Small intestine (tissue), 7 donors: ENCODE measurements at regions not wholly inside any gene's neighbourhood (a gene's known extent, or its start where the extent isn't known, plus 50 kb on each side); places are given as distances from the start of the nearest gene placed in this dataset.
"Not testable (repeated sequence)": the region's sequence is repeated elsewhere in the genome, so short reads cannot be mapped to it uniquely, and the experiment has no call there.

Experiments
- DNase-seq, 2 donors: peaks; one replicate each; pipeline versions ENCODE4 v3.0.0 to v3.0.0-alpha.2; 2013
- FAIRE-seq: peaks from 2 replicates; lab custom pipeline; 2012; peaks lifted over from hg19 to GRCh38; lab: Jason Lieb, UNC
- H3K27ac ChIP-seq, 3 donors: one replicate each; pipeline ENCODE4 v1.5.1; 2013; ENCODE audit warnings: low read length in 2 of 3, mild to moderate bottlenecking in 2 of 3, control low read depth in 1 of 3, inconsistent platforms in 1 of 3, low read depth in 1 of 3, moderate library complexity in 1 of 3
- H3K27me3 ChIP-seq, 3 donors: one replicate each; pipeline ENCODE4 v1.6.1; 2013; ENCODE audit warnings: low read length in 3 of 3, inconsistent platforms in 1 of 3; ENCODE audit not compliant: control insufficient read depth in 3 of 3, insufficient read depth in 3 of 3
- H3K36me3 ChIP-seq, 3 donors: one replicate each; pipeline ENCODE4 v1.6.1; 2013; ENCODE audit warnings: low read length in 3 of 3, inconsistent platforms in 1 of 3, low read depth in 1 of 3, mild to moderate bottlenecking in 1 of 3, moderate library complexity in 1 of 3; ENCODE audit not compliant: control insufficient read depth in 3 of 3, insufficient read depth in 2 of 3
- H3K4me1 ChIP-seq, 3 donors: one replicate each; pipeline ENCODE4 v1.6.1; 2013; ENCODE audit warnings: low read length in 2 of 3, inconsistent platforms in 1 of 3, low read depth in 1 of 3, mild to moderate bottlenecking in 1 of 3, moderate library complexity in 1 of 3; ENCODE audit not compliant: control insufficient read depth in 3 of 3, insufficient read depth in 2 of 3
- H3K4me3 ChIP-seq, 3 donors: one replicate each; pipeline ENCODE4 v1.5.1; 2013; ENCODE audit warnings: low read length in 3 of 3, control low read depth in 1 of 3, inconsistent platforms in 1 of 3, low read depth in 1 of 3, mild to moderate bottlenecking in 1 of 3, moderate library complexity in 1 of 3
- H3K9me3 ChIP-seq, 2 donors: one replicate each; pipeline ENCODE4 v1.6.1; 2013; ENCODE audit warnings: low read depth in 1 of 2, low read length in 1 of 2; ENCODE audit not compliant: control insufficient read depth in 2 of 2, insufficient read depth in 1 of 2
- WGBS, 3 donors: extraction: QIAGEN DNeasy Blood & Tissue Kit; methylation state at CpG; one replicate each; pipeline ENCODE4 v1.1.7; 2013; 5-methylcytosine and 5-hydroxymethylcytosine counted together
- donor health status: healthy with polysubstance abuse.
- donor health status: control.
- donor health status: control.
- donor health status: Bipolar disorder and iron deficiency.
- donor health status: healthy.

GRCh38 chr14:58919217-58919616, 269.2 kb upstream of the DAAM1 start:
- no peak for DNase-seq
- FAIRE-seq, result no peak
- H3K4me1 ChIP-seq, result no peaks in the 10 kb centered on the region
- WGBS, 3 donors, result 85 to 89% (median 88%) methylated on average over 6 of the region's 6 CpGs
- H3K27ac ChIP-seq, result no peak overlapping the region
- H3K9me3 ChIP-seq, result no peaks in the 10 kb centered on the region
- H3K4me3 ChIP-seq, result no peak overlapping the region
- no peaks in the 10 kb centered on the region for H3K36me3 ChIP-seq
- no peaks in the 10 kb centered on the region for H3K27me3 ChIP-seq

- Histone ChIP-seq H3K4me3 (no peak overlapping the region), H3K36me3 (no peaks in the 10 kb centered on the region), H3K27me3 (no peaks in the 10 kb centered on the region), H3K9me3 (no peaks in the 10 kb centered on the region), H3K27ac (no peak overlapping the region), H3K4me1 (no peaks in the 10 kb centered on the region)
- 11 to 50% (median 40%) methylated on average over 3 of the region's 3 CpGs for WGBS, 3 donors
- FAIRE-seq (no peak), DNase-seq (no peak)
Observed at GRCh38 chr14:58920230-58920629, 268.2 kb upstream of the DAAM1 start.

GRCh38 chr14:58922201-58922940, 266.1 kb upstream of the DAAM1 start:
- FAIRE-seq, H3K36me3 ChIP-seq, H3K27ac ChIP-seq, H3K27me3 ChIP-seq, H3K4me3 ChIP-seq, H3K9me3 ChIP-seq, DNase-seq, H3K4me1 ChIP-seq: not testable (repeated sequence)
- WGBS, 3 donors, result 70 to 81% (median 74%) methylated on average over 3 of the region's 3 CpGs

- DNase-seq (no peak), FAIRE-seq (no peak)
- no peak overlapping the region for H3K4me3 ChIP-seq
- no peaks in the 10 kb centered on the region for H3K4me1 ChIP-seq
- H3K27ac ChIP-seq, result no peak overlapping the region
- no peaks in the 10 kb centered on the region for H3K36me3 ChIP-seq
- WGBS, 3 donors, result 76 to 85% (median 82%) methylated on average over 7 of the region's 7 CpGs
- no peaks in the 10 kb centered on the region for H3K27me3 ChIP-seq
- no peaks in the 10 kb centered on the region for H3K9me3 ChIP-seq
Observed at GRCh38 chr14:58923751-58924405, 264.6 kb upstream of the DAAM1 start.

GRCh38 chr14:58941629-58942028, 246.8 kb upstream of the DAAM1 start:
- peaks cover 0 to 6% of the 10 kb centered on the region in 2 donors for H3K9me3 ChIP-seq
- 52 to 85% (median 76%) methylated on average over 2 of the region's 2 CpGs for WGBS, 3 donors
- FAIRE-seq (no peak), DNase-seq (no peak)
- peaks cover 0 to 3% (median 0%) of the 10 kb centered on the region in 3 donors for H3K4me1 ChIP-seq
- H3K27ac ChIP-seq, result no peak overlapping the region
- no peaks in the 10 kb centered on the region for H3K27me3 ChIP-seq
- no peak overlapping the region for H3K4me3 ChIP-seq
- no peaks in the 10 kb centered on the region for H3K36me3 ChIP-seq

GRCh38 chr14:58942516-58942915, 246.0 kb upstream of the DAAM1 start:
- WGBS, 3 donors, result 68 to 80% (median 72%) methylated on average over 2 of the region's 2 CpGs
- H3K27me3 ChIP-seq, result no peaks in the 10 kb centered on the region
- FAIRE-seq, result no peak

GRCh38 chr14:58944343-58944967, 244.0 kb upstream of the DAAM1 start:
- DNase-seq (peak; percentile 62 to 75), FAIRE-seq (no peak)
- H3K27ac ChIP-seq, result no peak overlapping the region

More at GRCh38 chr14:58942516-58942915, 246.0 kb upstream of the DAAM1 start:
- H3K4me3 ChIP-seq, result no peak overlapping the region
- no peak for DNase-seq
- H3K36me3 ChIP-seq, result no peaks in the 10 kb centered on the region
- H3K27ac ChIP-seq, result no peak overlapping the region
- H3K9me3 ChIP-seq, result peaks cover 0 to 6% of the 10 kb centered on the region in 2 donors
- H3K4me1 ChIP-seq, result peaks cover 0 to 3% (median 0%) of the 10 kb centered on the region in 3 donors

GRCh38 chr14:58944968-58945356, 243.5 kb upstream of the DAAM1 start:
- no peaks in the 10 kb centered on the region for H3K9me3 ChIP-seq
- no peak for FAIRE-seq
- DNase-seq, result peak; percentile 13 to 21
- WGBS, 3 donors, result 12 to 49% (median 22%) methylated on average over 2 of the region's 2 CpGs
- no peaks in the 10 kb centered on the region for H3K36me3 ChIP-seq
- H3K4me3 ChIP-seq, result no peak overlapping the region
- H3K4me1 ChIP-seq, result peaks cover 0 to 3% (median 0%) of the 10 kb centered on the region in 3 donors
- H3K27me3 ChIP-seq, result no peaks in the 10 kb centered on the region
- no peak overlapping the region for H3K27ac ChIP-seq

More at GRCh38 chr14:58944343-58944967, 244.0 kb upstream of the DAAM1 start:
- WGBS, 3 donors, result 21 to 70% (median 39%) methylated on average over 6 of the region's 6 CpGs
- Histone ChIP-seq H3K4me1 (peaks cover 0 to 3% (median 0%) of the 10 kb centered on the region in 3 donors), H3K36me3 (no peaks in the 10 kb centered on the region), H3K9me3 (no peaks in the 10 kb centered on the region), H3K27me3 (no peaks in the 10 kb centered on the region), H3K4me3 (no peak overlapping the region)
